Uterus (tissue), 2 donors: ENCODE measurements at regions not wholly inside any gene's neighbourhood (a gene's known extent, or its start where the extent isn't known, plus 50 kb on each side); places are given as distances from the start of the nearest gene placed in this dataset.

Experiments
- CTCF ChIP-seq, 4 experiments: fragments of 200-600 bp in 2 of 4; fragments of 450-650 bp in 2 of 4; sonication (generic) in 2 of 4; IDR thresholded peaks; one replicate each; pipeline ENCODE4 v1.5.1; 2016 to 2019; ENCODE audit warnings: antibody characterized with exemption in 4 of 4, mild to moderate bottlenecking in 2 of 4, moderate library complexity in 1 of 4
- POLR2A ChIP-seq, 2 donors: fragments of 450-650 bp; IDR thresholded peaks; one replicate each; pipeline ENCODE4 v1.6.1; 2016; ENCODE audit warnings: antibody characterized with exemption in 2 of 2, mild to moderate bottlenecking in 1 of 2, moderate library complexity in 1 of 2

GRCh38 chr5:21181609-21182125 lies 1193.7 kb upstream of the CDH18 start:
- no peak for TF ChIP-seq CTCF (IDR thresholded peaks at IDR 0.05)
- TF ChIP-seq POLR2A (IDR thresholded peaks at IDR 0.05): no peak
